ENCODE measurements at regions not wholly inside any gene's neighbourhood (a gene's known extent, or its start where the extent isn't known, plus 50 kb on each side); places are given as distances from the start of the nearest gene placed in this dataset.

- Histone ChIP-seq H3K9me3 (no peaks in the 10 kb centered on the region), H3K4me1 (peaks cover 0 to 3% of the 10 kb centered on the region in 2 donors), H3K27ac (peak overlapping the region; percentile 73 to 81), H3K27me3 (no peaks in the 10 kb centered on the region), H3K36me3 (no peaks in the 10 kb centered on the region), H3K4me3 (no peak overlapping the region)
- no peak for TF ChIP-seq POLR2A (IDR thresholded peaks at IDR 0.05)
- TF ChIP-seq, protein P1, sequence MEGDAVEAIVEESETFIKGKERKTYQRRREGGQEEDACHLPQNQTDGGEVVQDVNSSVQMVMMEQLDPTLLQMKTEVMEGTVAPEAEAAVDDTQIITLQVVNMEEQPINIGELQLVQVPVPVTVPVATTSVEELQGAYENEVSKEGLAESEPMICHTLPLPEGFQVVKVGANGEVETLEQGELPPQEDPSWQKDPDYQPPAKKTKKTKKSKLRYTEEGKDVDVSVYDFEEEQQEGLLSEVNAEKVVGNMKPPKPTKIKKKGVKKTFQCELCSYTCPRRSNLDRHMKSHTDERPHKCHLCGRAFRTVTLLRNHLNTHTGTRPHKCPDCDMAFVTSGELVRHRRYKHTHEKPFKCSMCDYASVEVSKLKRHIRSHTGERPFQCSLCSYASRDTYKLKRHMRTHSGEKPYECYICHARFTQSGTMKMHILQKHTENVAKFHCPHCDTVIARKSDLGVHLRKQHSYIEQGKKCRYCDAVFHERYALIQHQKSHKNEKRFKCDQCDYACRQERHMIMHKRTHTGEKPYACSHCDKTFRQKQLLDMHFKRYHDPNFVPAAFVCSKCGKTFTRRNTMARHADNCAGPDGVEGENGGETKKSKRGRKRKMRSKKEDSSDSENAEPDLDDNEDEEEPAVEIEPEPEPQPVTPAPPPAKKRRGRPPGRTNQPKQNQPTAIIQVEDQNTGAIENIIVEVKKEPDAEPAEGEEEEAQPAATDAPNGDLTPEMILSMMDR (IDR thresholded peaks at IDR 0.05): no peak
- intact Hi-C loops (cut with DNase I; ENCODE audit: low total_unique reads): no loop called here
- no peak for DNase-seq
Measured at GRCh38 chr12:78683626-78684025, 180.9 kb upstream of the SYT1 start.

DNA sequence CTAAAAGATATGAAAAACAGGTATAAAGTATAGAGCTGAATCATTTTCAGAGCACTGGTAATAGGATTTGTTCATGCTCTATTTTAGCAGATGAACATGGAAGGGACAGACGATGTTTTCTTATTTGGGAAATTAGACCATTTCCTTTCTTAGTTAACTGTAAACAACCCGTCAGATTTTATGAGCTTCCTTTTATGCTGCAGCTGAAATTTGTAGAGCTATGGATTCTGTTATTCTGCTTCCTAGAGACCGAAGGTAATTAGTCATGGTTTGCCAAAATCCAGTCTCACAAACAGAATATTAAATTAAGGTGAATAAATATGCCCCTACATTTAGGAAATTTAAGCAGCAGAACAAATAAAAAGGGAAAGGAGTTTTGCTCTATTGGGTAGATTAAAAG lies 180.2 kb upstream of the SYT1 start:
- TF ChIP-seq, protein P1 (IDR thresholded peaks at IDR 0.05): no peak
- TF ChIP-seq POLR2A (IDR thresholded peaks at IDR 0.05): no peak
- no peak for DNase-seq
- no peaks in the 10 kb centered on the region for H3K9me3 ChIP-seq
- intact Hi-C loops (cut with DNase I; ENCODE audit: low total_unique reads): no loop called here
- H3K4me1 ChIP-seq: peaks cover 0 to 3% of the 10 kb centered on the region in 2 donors
- H3K4me3 ChIP-seq: no peak overlapping the region
- peak overlapping the region; percentile 73 to 81 for H3K27ac ChIP-seq
- H3K36me3 ChIP-seq: no peaks in the 10 kb centered on the region
- no peaks in the 10 kb centered on the region for H3K27me3 ChIP-seq

- no peak overlapping the region for H3K4me3 ChIP-seq
- no peak overlapping the region for H3K27ac ChIP-seq
- DNase-seq: no peak
- intact Hi-C loops (cut with DNase I; ENCODE audit: low total_unique reads): no loop called here
- no peak for TF ChIP-seq POLR2A (IDR thresholded peaks at IDR 0.05)
- TF ChIP-seq, protein P1 (IDR thresholded peaks at IDR 0.05): no peak
- no peaks in the 10 kb centered on the region for H3K27me3 ChIP-seq
- H3K9me3 ChIP-seq: no peaks in the 10 kb centered on the region
- no peaks in the 10 kb centered on the region for H3K36me3 ChIP-seq
- H3K4me1 ChIP-seq: no peaks in the 10 kb centered on the region
Measured at GRCh38 chr12:78695749-78696148, 168.8 kb upstream of the SYT1 start.

- Histone ChIP-seq H3K27ac (no peak overlapping the region), H3K4me3 (no peak overlapping the region), H3K27me3 (no peaks in the 10 kb centered on the region), H3K36me3 (no peaks in the 10 kb centered on the region), H3K4me1 (no peaks in the 10 kb centered on the region), H3K9me3 (no peaks in the 10 kb centered on the region)
- DNase-seq: no peak
- TF ChIP-seq, protein P1 (IDR thresholded peaks at IDR 0.05): no peak
- TF ChIP-seq POLR2A (IDR thresholded peaks at IDR 0.05): no peak
- intact Hi-C loops (cut with DNase I; ENCODE audit: low total_unique reads): no loop called here
Measured at GRCh38 chr12:78696267-78696666, 168.3 kb upstream of the SYT1 start.

- no peak overlapping the region for H3K27ac ChIP-seq
- H3K4me3 ChIP-seq: no peak overlapping the region
- intact Hi-C loops (cut with DNase I; ENCODE audit: low total_unique reads): no loop called here
- H3K9me3 ChIP-seq: no peaks in the 10 kb centered on the region
- DNase-seq: no peak
- H3K27me3 ChIP-seq: no peaks in the 10 kb centered on the region
- TF ChIP-seq POLR2A (IDR thresholded peaks at IDR 0.05): no peak
- TF ChIP-seq, protein P1 (IDR thresholded peaks at IDR 0.05): no peak
- no peaks in the 10 kb centered on the region for H3K4me1 ChIP-seq
- no peaks in the 10 kb centered on the region for H3K36me3 ChIP-seq
Measured at GRCh38 chr12:78697817-78698415, 166.7 kb upstream of the SYT1 start.
